Neural progenitor cell (in vitro differentiated cells): ENCODE measurements at regions not wholly inside any gene's neighbourhood (a gene's known extent, or its start where the extent isn't known, plus 50 kb on each side); places are given as distances from the start of the nearest gene placed in this dataset.

ENCODE experiments used
- DNase-seq: peaks from one replicate; pipeline ENCODE4 v3.0.0-alpha.2; 2016; ENCODE audit warnings: low spot score
- H2AFZ ChIP-seq: fragments of 200-600 bp; sonication (generic); replicated peaks from 2 replicates; pipeline ENCODE4 v1.6.1; 2016; ENCODE audit warnings: antibody characterized with exemption
- H3F3A ChIP-seq: fragments of 200-600 bp; sonication (generic); 2 replicates; pipeline ENCODE4 v1.6.1; 2016; ENCODE audit warnings: antibody characterized with exemption, low read depth
- H3K27ac ChIP-seq: fragments of 200-600 bp; sonication (generic); 2 replicates; pipeline ENCODE4 v1.5.1; 2016; ENCODE audit warnings: mild to moderate bottlenecking
- H3K27me3 ChIP-seq: fragments of 200-600 bp; sonication (generic); 2 replicates; pipeline ENCODE4 v1.6.1; 2016; ENCODE audit warnings: mild to moderate bottlenecking, moderate library complexity
- H3K36me3 ChIP-seq: fragments of 200-600 bp; sonication (generic); 2 replicates; pipeline ENCODE4 v1.5.1; 2016
- H3K4me1 ChIP-seq: fragments of 200-600 bp; sonication (generic); 2 replicates; pipeline ENCODE4 v1.6.1; 2016; ENCODE audit warnings: mixed run types
- H3K4me2 ChIP-seq: fragments of 200-600 bp; sonication (generic); 2 replicates; pipeline ENCODE4 v1.6.1; 2016
- H3K4me3 ChIP-seq: fragments of 200-600 bp; sonication (generic); 2 replicates; pipeline ENCODE4 v1.5.1; 2016
- H3K79me2 ChIP-seq: fragments of 200-600 bp; sonication (generic); 2 replicates; pipeline ENCODE4 v1.6.1; 2016; ENCODE audit warnings: low read depth
- H3K9ac ChIP-seq: fragments of 200-600 bp; sonication (generic); 2 replicates; pipeline ENCODE4 v1.6.1; 2016
- H3K9me3 ChIP-seq: fragments of 200-600 bp; sonication (generic); 2 replicates; pipeline ENCODE4 v1.5.1; 2016; ENCODE audit warnings: low read depth
- H4K20me1 ChIP-seq: fragments of 200-600 bp; sonication (generic); 2 replicates; pipeline ENCODE4 v1.6.1; 2016; ENCODE audit warnings: low read depth
- H3K27ac Mint-ChIP-seq: 3 replicates; pipeline ENCODE4 v1.8.0; 2021; ENCODE audit warnings: mixed read lengths
- H3K27me3 Mint-ChIP-seq: 2 replicates; pipeline ENCODE4 v1.8.0; 2022; ENCODE audit warnings: low read depth, mild to moderate bottlenecking, inconsistent platforms, moderate library complexity, mixed read lengths; ENCODE audit not compliant: insufficient read depth
- H3K36me3 Mint-ChIP-seq: 3 replicates; pipeline ENCODE4 v1.8.0; 2021; ENCODE audit warnings: mixed read lengths
- H3K4me1 Mint-ChIP-seq: 3 replicates; pipeline ENCODE4 v1.8.0; 2021; ENCODE audit warnings: mixed read lengths
- H3K4me3 Mint-ChIP-seq: 3 replicates; pipeline ENCODE4 v1.8.0; 2021; ENCODE audit warnings: mild to moderate bottlenecking, moderate library complexity, mixed read lengths
- H3K9me3 Mint-ChIP-seq: 3 replicates; pipeline ENCODE4 v1.8.0; 2020; ENCODE audit warnings: mixed read lengths
- CTCF ChIP-seq: fragments of 200-600 bp; sonication (generic); IDR thresholded peaks from 2 replicates; pipeline ENCODE4 v1.5.1; 2017; ENCODE audit warnings: antibody characterized with exemption, mild to moderate bottlenecking
- EZH2 ChIP-seq: fragments of 200-600 bp; sonication (generic); IDR thresholded peaks from 2 replicates; pipeline ENCODE4 v1.6.1; 2017; ENCODE audit warnings: antibody characterized with exemption, mild to moderate bottlenecking, moderate library complexity
- EZH2phosphoT487 ChIP-seq: fragments of 200-600 bp; sonication (generic); IDR thresholded peaks from 2 replicates; pipeline ENCODE4 v1.6.1; 2017; ENCODE audit warnings: antibody characterized with exemption

DNA sequence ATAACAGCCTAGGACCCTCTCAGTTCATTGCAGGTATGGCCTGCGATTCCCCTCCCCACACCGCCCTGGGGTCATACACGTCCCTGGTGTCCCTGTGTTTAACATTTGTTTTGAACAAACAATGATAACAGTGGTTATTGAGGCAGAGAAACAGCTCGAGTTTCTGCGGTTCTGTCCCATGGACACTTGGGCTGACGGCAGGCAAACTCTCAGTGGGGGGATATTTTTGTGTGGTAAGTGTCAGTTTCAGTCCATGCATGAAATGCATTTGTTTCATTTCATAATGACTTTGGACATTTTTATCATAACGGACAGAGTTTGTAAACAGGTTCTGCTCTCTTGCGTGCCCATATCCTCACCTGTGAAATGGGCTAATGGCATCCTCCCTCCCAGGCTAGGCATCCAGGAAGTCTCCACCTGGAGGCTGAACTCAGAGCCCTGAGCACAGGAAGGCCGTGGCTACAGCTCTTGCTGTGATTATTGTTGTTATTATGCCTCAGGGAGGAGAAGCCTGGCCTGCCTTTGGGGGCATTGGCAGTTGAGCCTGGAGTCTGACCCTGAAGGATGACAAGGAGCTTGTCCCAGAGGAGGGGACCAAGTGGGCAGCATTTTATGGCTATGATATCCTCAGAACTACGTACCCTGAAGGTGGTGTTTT, 190.9 kb downstream of the GADD45G start:
- Histone ChIP-seq H3K79me2 (no peaks in the 10 kb centered on the region), H3K27ac (no peak overlapping the region), H2AFZ (no peak overlapping the region), H3K36me3 (no peaks in the 10 kb centered on the region), H4K20me1 (no peaks in the 10 kb centered on the region), H3K4me1 (no peaks in the 10 kb centered on the region), H3K9ac (no peak overlapping the region), H3F3A (no peaks in the 10 kb centered on the region), H3K4me2 (no peak overlapping the region), H3K27me3 (no peaks in the 10 kb centered on the region), H3K9me3 (no peaks in the 10 kb centered on the region), H3K4me3 (no peak overlapping the region)
- Mint-ChIP-seq H3K4me1 (peaks cover 20% of the 10 kb centered on the region), H3K36me3 (no peaks in the 10 kb centered on the region), H3K9me3 (no peaks in the 10 kb centered on the region), H3K4me3 (no peak overlapping the region), H3K27me3 (peaks cover 15% of the 10 kb centered on the region), H3K27ac (no peak overlapping the region)
- DNase-seq = no peak
- no peak for TF ChIP-seq EZH2phosphoT487
- no peak for TF ChIP-seq CTCF
- no peak for TF ChIP-seq EZH2

GRCh38 chr9:89796606-89797005, 191.8 kb downstream of the GADD45G start:
- no peak for DNase-seq
- Histone ChIP-seq H3K9me3 (no peaks in the 10 kb centered on the region), H3K4me3 (no peak overlapping the region), H4K20me1 (no peaks in the 10 kb centered on the region), H3K4me2 (no peak overlapping the region), H3K27me3 (no peaks in the 10 kb centered on the region), H3K36me3 (no peaks in the 10 kb centered on the region), H3K79me2 (no peaks in the 10 kb centered on the region), H3F3A (no peaks in the 10 kb centered on the region), H3K27ac (no peak overlapping the region), H3K9ac (no peak overlapping the region), H2AFZ (no peak overlapping the region), H3K4me1 (no peaks in the 10 kb centered on the region)
- Mint-ChIP-seq H3K4me3 (no peak overlapping the region), H3K27ac (no peak overlapping the region), H3K9me3 (no peaks in the 10 kb centered on the region), H3K4me1 (peaks cover 18% of the 10 kb centered on the region), H3K27me3 (peaks cover 9% of the 10 kb centered on the region), H3K36me3 (no peaks in the 10 kb centered on the region)
- no peak for TF ChIP-seq EZH2phosphoT487
- no peak for TF ChIP-seq CTCF
- no peak for TF ChIP-seq EZH2

- no peak overlapping the region for H3K4me3 ChIP-seq
- no peaks in the 10 kb centered on the region for H3K9me3 Mint-ChIP-seq
These were observed 192.4 kb downstream of the GADD45G start for GRCh38 chr9:89797255-89797654.

More at GRCh38 chr9:89797255-89797654, 192.4 kb downstream of the GADD45G start:
- no peak for TF ChIP-seq CTCF
- no peak for TF ChIP-seq EZH2phosphoT487
- TF ChIP-seq EZH2 = no peak
- no peak for DNase-seq
- H3K4me1 Mint-ChIP-seq = peaks cover 19% of the 10 kb centered on the region
- no peak overlapping the region for H3K27ac Mint-ChIP-seq
- H3K79me2 ChIP-seq = no peaks in the 10 kb centered on the region
- no peak overlapping the region for H3K27ac ChIP-seq
- H3K9me3 ChIP-seq = no peaks in the 10 kb centered on the region
- H4K20me1 ChIP-seq = no peaks in the 10 kb centered on the region
- no peaks in the 10 kb centered on the region for H3K4me1 ChIP-seq
- no peaks in the 10 kb centered on the region for H3K36me3 Mint-ChIP-seq
- no peaks in the 10 kb centered on the region for H3K36me3 ChIP-seq
- no peak overlapping the region for H3K4me2 ChIP-seq
- H3K4me3 Mint-ChIP-seq = no peak overlapping the region
- peaks cover 9% of the 10 kb centered on the region for H3K27me3 Mint-ChIP-seq
- no peak overlapping the region for H2AFZ ChIP-seq
- no peaks in the 10 kb centered on the region for H3F3A ChIP-seq
- H3K9ac ChIP-seq = no peak overlapping the region
- H3K27me3 ChIP-seq = no peaks in the 10 kb centered on the region
